H9 (cell line): ENCODE measurements at regions not wholly inside any gene's neighbourhood (a gene's known extent, or its start where the extent isn't known, plus 50 kb on each side); places are given as distances from the start of the nearest gene placed in this dataset.
A peak's percentile ranks its signal among the peaks of the same experiment; 100 is the strongest.

Source experiments
- DNase-seq: peaks from one replicate; pipeline ENCODE4 v3.0.0-alpha.2; 2017
- H2AFZ ChIP-seq: one replicate; pipeline ENCODE4 v1.6.1; 2013; ENCODE audit warnings: mild to moderate bottlenecking, low read length, control low read depth, moderate library complexity
- H2AK5ac ChIP-seq: 2 replicates; pipeline ENCODE4 v1.6.1; 2013; ENCODE audit warnings: low read length, control low read depth, mixed read lengths; ENCODE audit not compliant: insufficient read length
- H2BK120ac ChIP-seq: one replicate; pipeline ENCODE4 v1.6.1; 2013; ENCODE audit warnings: low read depth, mild to moderate bottlenecking, low read length, control low read depth, inconsistent platforms; ENCODE audit not compliant: poor library complexity, severe bottlenecking
- H2BK12ac ChIP-seq: 2 replicates; pipeline ENCODE4 v1.6.1; 2013; ENCODE audit warnings: low read length, control low read depth, mixed read lengths, low read depth; ENCODE audit not compliant: insufficient read length
- H2BK15ac ChIP-seq: 2 replicates; pipeline ENCODE4 v1.6.1; 2013; ENCODE audit warnings: low read depth, low read length, control low read depth
- H2BK20ac ChIP-seq: one replicate; pipeline ENCODE4 v1.6.1; 2013; ENCODE audit warnings: low read depth, mild to moderate bottlenecking, low read length, control low read depth, inconsistent platforms; ENCODE audit not compliant: poor library complexity, severe bottlenecking
- H2BK5ac ChIP-seq: 2 replicates; pipeline ENCODE4 v1.6.1; 2013; ENCODE audit warnings: low read length, control low read depth, mixed read lengths; ENCODE audit not compliant: insufficient read length
- H3K14ac ChIP-seq: 2 replicates; pipeline ENCODE4 v1.6.1; 2013; ENCODE audit warnings: low read length, control low read depth; ENCODE audit not compliant: insufficient read depth
- H3K18ac ChIP-seq: 2 replicates; pipeline ENCODE4 v1.6.1; 2013; ENCODE audit warnings: low read depth, mild to moderate bottlenecking, mixed read lengths, low read length, control low read depth; ENCODE audit not compliant: insufficient read length
- H3K23ac ChIP-seq: 2 replicates; pipeline ENCODE4 v1.6.1; 2013; ENCODE audit warnings: low read length, control low read depth, mixed read lengths, low read depth; ENCODE audit not compliant: insufficient read length
- H3K23me2 ChIP-seq: 2 replicates; pipeline ENCODE4 v1.6.1; 2013; ENCODE audit warnings: low read depth, mild to moderate bottlenecking, mixed read lengths, low read length, control low read depth; ENCODE audit not compliant: insufficient read length, poor library complexity, severe bottlenecking
- H3K27ac ChIP-seq: 2 replicates; pipeline ENCODE4 v1.5.1; 2013; ENCODE audit warnings: low read length, control low read depth, mixed read lengths, low read depth; ENCODE audit not compliant: insufficient read length
- H3K27me3 ChIP-seq: 2 replicates; pipeline ENCODE4 v1.6.1; 2013; ENCODE audit warnings: low read length, control low read depth, inconsistent platforms; ENCODE audit not compliant: insufficient read depth
- H3K4ac ChIP-seq: 2 replicates; pipeline ENCODE4 v1.6.1; 2013; ENCODE audit warnings: low read depth, mild to moderate bottlenecking, control low read depth, inconsistent platforms, low read length, moderate library complexity
- H3K4me1 ChIP-seq: 2 replicates; pipeline ENCODE4 v1.6.1; 2013; ENCODE audit warnings: low read length, control low read depth, inconsistent platforms; ENCODE audit not compliant: insufficient read depth
- H3K4me2 ChIP-seq: 2 replicates; pipeline ENCODE4 v1.6.1; 2013; ENCODE audit warnings: low read length, control low read depth, mixed read lengths; ENCODE audit not compliant: insufficient read length, insufficient read depth
- H3K56ac ChIP-seq: 2 replicates; pipeline ENCODE4 v1.6.1; 2013; ENCODE audit warnings: low read depth, mild to moderate bottlenecking, mixed read lengths, low read length, control low read depth; ENCODE audit not compliant: insufficient read length
- H3K79me1 ChIP-seq: 2 replicates; pipeline ENCODE4 v1.6.1; 2013; ENCODE audit warnings: low read depth, mild to moderate bottlenecking, moderate library complexity, low read length, control low read depth, inconsistent platforms; ENCODE audit not compliant: insufficient read depth, poor library complexity, severe bottlenecking
- H3K79me2 ChIP-seq: 2 replicates; pipeline ENCODE4 v1.6.1; 2013; ENCODE audit warnings: low read length, control low read depth, inconsistent platforms; ENCODE audit not compliant: insufficient read depth
- H3K9ac ChIP-seq: 2 replicates; pipeline ENCODE4 v1.6.1; 2013; ENCODE audit warnings: low read length, control low read depth, mixed read lengths; ENCODE audit not compliant: insufficient read length; ENCODE audit errors: extremely low read depth
- H3K9me3 ChIP-seq: one replicate; pipeline ENCODE4 v1.6.1; 2013; ENCODE audit warnings: low read depth, low read length, inconsistent platforms; ENCODE audit not compliant: control insufficient read depth
- H3T11ph ChIP-seq: one replicate; pipeline ENCODE4 v1.6.1; 2013; ENCODE audit warnings: mild to moderate bottlenecking, low read length, control low read depth, inconsistent platforms
- H4K20me1 ChIP-seq: one replicate; pipeline ENCODE4 v1.6.1; 2013; ENCODE audit not compliant: control insufficient read depth, insufficient read length, insufficient read depth
- H4K5ac ChIP-seq: 2 replicates; pipeline ENCODE4 v1.6.1; 2013; ENCODE audit warnings: low read depth, mild to moderate bottlenecking, mixed read lengths, low read length, control low read depth; ENCODE audit not compliant: insufficient read length
- H4K8ac ChIP-seq: replicated peaks from 2 replicates; pipeline ENCODE4 v1.6.1; 2013; ENCODE audit warnings: low read length, control low read depth, mixed read lengths, low read depth; ENCODE audit not compliant: insufficient read length
- H4K91ac ChIP-seq: 2 replicates; pipeline ENCODE4 v1.6.1; 2013; ENCODE audit warnings: low read depth, mild to moderate bottlenecking, moderate library complexity, mixed read lengths, low read length, control low read depth; ENCODE audit not compliant: insufficient read length
- H3K27ac Mint-ChIP-seq, 3 experiments: 2 replicates in 2 of 3; 3 replicates in 1 of 3; pipeline ENCODE4 v1.8.0; 2020 to 2021; ENCODE audit warnings: mixed read lengths in 3 of 3, mild to moderate bottlenecking in 1 of 3, moderate library complexity in 1 of 3
- H3K27me3 Mint-ChIP-seq: 2 replicates; pipeline ENCODE4 v1.8.0; 2021; ENCODE audit warnings: low read depth, mild to moderate bottlenecking, moderate library complexity, mixed read lengths
- H3K36me3 Mint-ChIP-seq, 3 experiments: 2 replicates in 2 of 3; 3 replicates in 1 of 3; pipeline ENCODE4 v1.8.0; 2020 to 2021; ENCODE audit warnings: low read depth in 3 of 3, mixed read lengths in 3 of 3; ENCODE audit not compliant: insufficient read depth in 1 of 3
- H3K4me1 Mint-ChIP-seq, 2 experiments: 2 replicates each; pipeline ENCODE4 v1.8.0; 2020; ENCODE audit warnings: mixed read lengths in 2 of 2
- H3K4me3 Mint-ChIP-seq, 2 experiments: 2 replicates in 1 of 2; 3 replicates in 1 of 2; pipeline ENCODE4 v1.8.0; 2020 to 2021; ENCODE audit warnings: mild to moderate bottlenecking in 2 of 2, mixed read lengths in 2 of 2, moderate library complexity in 1 of 2
- H3K9me3 Mint-ChIP-seq, 2 experiments: 2 replicates in 1 of 2; 3 replicates in 1 of 2; pipeline ENCODE4 v1.8.0; 2020; ENCODE audit warnings: mild to moderate bottlenecking in 2 of 2, mixed read lengths in 2 of 2, moderate library complexity in 1 of 2
- WGBS: extraction: QIAGEN DNeasy Blood & Tissue Kit; methylation state at CpG from one replicate; pipeline ENCODE4 v1.1.7; 2013; ENCODE audit warnings: missing lambda C conversion rate, low lambda C conversion rate, mixed read lengths; ENCODE audit not compliant: insufficient read length; ENCODE audit errors: extremely low coverage; 5-methylcytosine and 5-hydroxymethylcytosine counted together
- TF ChIP-seq, protein P1 (sequence below): fragments of 200-600 bp; sonication (generic); conservative IDR thresholded peaks from 3 replicates; pipeline ENCODE4 v1.8.0; 2021; ENCODE audit warnings: antibody characterized with exemption, mild to moderate bottlenecking

DNA sequence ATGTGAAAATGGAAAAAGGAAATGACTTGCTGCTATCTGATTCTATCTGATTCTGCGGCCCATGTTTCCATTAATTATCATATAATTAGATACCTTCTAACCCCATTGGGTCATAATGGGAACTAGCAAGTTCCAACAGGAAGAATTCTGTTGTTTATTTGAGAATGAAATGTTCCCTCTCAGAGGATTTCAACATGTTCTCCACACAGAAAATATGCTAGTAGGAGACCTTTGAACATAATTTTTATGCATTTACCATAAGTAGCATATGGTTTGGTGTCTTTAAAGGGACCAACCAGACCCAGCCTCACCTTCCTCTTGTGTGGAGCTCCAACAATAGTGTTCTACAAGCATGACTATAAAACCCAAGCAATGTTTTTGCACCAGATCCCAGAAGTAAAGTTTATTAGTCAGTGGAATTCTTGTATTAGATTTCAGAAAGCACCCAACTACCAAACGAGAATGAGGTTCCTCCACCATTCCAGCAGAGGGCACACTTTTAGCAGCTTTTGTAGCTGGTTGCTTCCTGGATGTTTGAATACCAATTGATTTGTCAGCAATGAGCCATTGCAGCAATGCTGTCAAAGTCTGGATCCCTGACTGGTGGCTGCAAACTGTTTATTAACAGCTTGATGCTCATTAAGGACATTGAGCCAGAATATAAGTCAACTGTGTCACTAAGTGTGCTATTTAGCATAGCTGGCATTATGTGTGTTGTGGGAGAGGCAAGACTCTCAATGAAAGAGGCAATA, 143.6 kb upstream of the GJE1 start:
- H3K79me1 ChIP-seq = no peaks in the 10 kb centered on the region
- peaks cover 7% of the 10 kb centered on the region; the same call in 1 of the 2 replicates for H3K4me1 ChIP-seq
- TF ChIP-seq, protein P1, sequence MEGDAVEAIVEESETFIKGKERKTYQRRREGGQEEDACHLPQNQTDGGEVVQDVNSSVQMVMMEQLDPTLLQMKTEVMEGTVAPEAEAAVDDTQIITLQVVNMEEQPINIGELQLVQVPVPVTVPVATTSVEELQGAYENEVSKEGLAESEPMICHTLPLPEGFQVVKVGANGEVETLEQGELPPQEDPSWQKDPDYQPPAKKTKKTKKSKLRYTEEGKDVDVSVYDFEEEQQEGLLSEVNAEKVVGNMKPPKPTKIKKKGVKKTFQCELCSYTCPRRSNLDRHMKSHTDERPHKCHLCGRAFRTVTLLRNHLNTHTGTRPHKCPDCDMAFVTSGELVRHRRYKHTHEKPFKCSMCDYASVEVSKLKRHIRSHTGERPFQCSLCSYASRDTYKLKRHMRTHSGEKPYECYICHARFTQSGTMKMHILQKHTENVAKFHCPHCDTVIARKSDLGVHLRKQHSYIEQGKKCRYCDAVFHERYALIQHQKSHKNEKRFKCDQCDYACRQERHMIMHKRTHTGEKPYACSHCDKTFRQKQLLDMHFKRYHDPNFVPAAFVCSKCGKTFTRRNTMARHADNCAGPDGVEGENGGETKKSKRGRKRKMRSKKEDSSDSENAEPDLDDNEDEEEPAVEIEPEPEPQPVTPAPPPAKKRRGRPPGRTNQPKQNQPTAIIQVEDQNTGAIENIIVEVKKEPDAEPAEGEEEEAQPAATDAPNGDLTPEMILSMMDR = peak; percentile 88
- Mint-ChIP-seq H3K36me3 (peaks cover 9 to 14% (median 11%) of the 10 kb centered on the region in 3 experiments; a peak in 6 of 7 replicates), H3K27ac (peak overlapping the region in 1 of 3 experiments; percentile 63; a peak in 1 of 7 replicates), H3K27me3 (no peaks in the 10 kb centered on the region), H3K4me1 (peaks cover 18 to 19% of the 10 kb centered on the region in 2 experiments), H3K9me3 (peaks cover 3 to 8% of the 10 kb centered on the region in 2 experiments; a peak in 3 of 5 replicates), H3K4me3 (no peak overlapping the region)
- H2BK20ac ChIP-seq = no peak overlapping the region
- H3K9ac ChIP-seq = no peak overlapping the region
- H2BK5ac ChIP-seq = no peak overlapping the region
- no peak overlapping the region for H4K8ac ChIP-seq
- H2BK120ac ChIP-seq = no peak overlapping the region
- no peaks in the 10 kb centered on the region for H3K23me2 ChIP-seq
- no peak overlapping the region for H3K18ac ChIP-seq
- no peak overlapping the region for H3K56ac ChIP-seq
- H3K14ac ChIP-seq = no peak overlapping the region
- H4K20me1 ChIP-seq = no peaks in the 10 kb centered on the region
- H2BK15ac ChIP-seq = no peak overlapping the region
- no peak overlapping the region for H2BK12ac ChIP-seq
- H3K9me3 ChIP-seq = no peaks in the 10 kb centered on the region
- H2AFZ ChIP-seq = no peak overlapping the region
- H3K27me3 ChIP-seq = no peaks in the 10 kb centered on the region; the same call in 1 of the 2 replicates
- H4K91ac ChIP-seq = no peak overlapping the region
- H3K79me2 ChIP-seq = no peaks in the 10 kb centered on the region
- peak; percentile 69 for DNase-seq
- no peak overlapping the region for H2AK5ac ChIP-seq
- no peak overlapping the region for H4K5ac ChIP-seq
- H3K4ac ChIP-seq = no peak overlapping the region
- H3K4me2 ChIP-seq = peak overlapping the region; percentile 7
- H3T11ph ChIP-seq = no peak overlapping the region
- H3K23ac ChIP-seq = no peak overlapping the region
- H3K27ac ChIP-seq = no peak overlapping the region
- WGBS = no CpG with 5 or more reads among the region's 2 CpGs
